ENCODE measurements at regions not wholly inside any gene's neighbourhood (a gene's known extent, or its start where the extent isn't known, plus 50 kb on each side); places are given as distances from the start of the nearest gene placed in this dataset.

GRCh38 chr2:66057844-66058243 lies 377.1 kb upstream of the MEIS1 start:
- TF ChIP-seq, protein P1, sequence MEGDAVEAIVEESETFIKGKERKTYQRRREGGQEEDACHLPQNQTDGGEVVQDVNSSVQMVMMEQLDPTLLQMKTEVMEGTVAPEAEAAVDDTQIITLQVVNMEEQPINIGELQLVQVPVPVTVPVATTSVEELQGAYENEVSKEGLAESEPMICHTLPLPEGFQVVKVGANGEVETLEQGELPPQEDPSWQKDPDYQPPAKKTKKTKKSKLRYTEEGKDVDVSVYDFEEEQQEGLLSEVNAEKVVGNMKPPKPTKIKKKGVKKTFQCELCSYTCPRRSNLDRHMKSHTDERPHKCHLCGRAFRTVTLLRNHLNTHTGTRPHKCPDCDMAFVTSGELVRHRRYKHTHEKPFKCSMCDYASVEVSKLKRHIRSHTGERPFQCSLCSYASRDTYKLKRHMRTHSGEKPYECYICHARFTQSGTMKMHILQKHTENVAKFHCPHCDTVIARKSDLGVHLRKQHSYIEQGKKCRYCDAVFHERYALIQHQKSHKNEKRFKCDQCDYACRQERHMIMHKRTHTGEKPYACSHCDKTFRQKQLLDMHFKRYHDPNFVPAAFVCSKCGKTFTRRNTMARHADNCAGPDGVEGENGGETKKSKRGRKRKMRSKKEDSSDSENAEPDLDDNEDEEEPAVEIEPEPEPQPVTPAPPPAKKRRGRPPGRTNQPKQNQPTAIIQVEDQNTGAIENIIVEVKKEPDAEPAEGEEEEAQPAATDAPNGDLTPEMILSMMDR (IDR thresholded peaks at IDR 0.05): no peak
- TF ChIP-seq POLR2A (IDR thresholded peaks at IDR 0.05): no peak
